Gastroesophageal sphincter (tissue), 4 donors: ENCODE measurements at regions not wholly inside any gene's neighbourhood (a gene's known extent, or its start where the extent isn't known, plus 50 kb on each side); places are given as distances from the start of the nearest gene placed in this dataset.

ENCODE experiments used
- ATAC-seq: fragments of 150-250 bp; one replicate; pipeline ENCODE4 v1.9.1; 2016; ENCODE audit warnings: mild to moderate bottlenecking, moderate library complexity
- H3K27ac ChIP-seq, 4 donors: fragments of 200-600 bp; sonication (generic) in 3 of 4; 1 replicate in 3 of 4; 2 replicates in 1 of 4; pipeline ENCODE4 v1.5.1; 2016 to 2019
- H3K27me3 ChIP-seq: fragments of 200-600 bp; sonication (generic); one replicate; pipeline ENCODE4 v1.5.1; 2019
- H3K36me3 ChIP-seq, 2 donors: fragments of 200-600 bp; sonication (generic); one replicate each; pipeline ENCODE4 v1.5.1; 2019; ENCODE audit warnings: control low read depth in 1 of 2
- H3K4me1 ChIP-seq, 3 donors: fragments of 200-600 bp; sonication (generic); 1 replicate in 2 of 3; 2 replicates in 1 of 3; pipeline ENCODE4 v1.5.1; 2016 to 2019; ENCODE audit warnings: control low read depth in 2 of 3
- H3K4me3 ChIP-seq, 2 donors: fragments of 200-600 bp; sonication (generic); one replicate each; pipeline ENCODE4 v1.5.1; 2019; ENCODE audit warnings: mild to moderate bottlenecking in 1 of 2, moderate library complexity in 1 of 2
- H3K9me3 ChIP-seq, 3 donors: fragments of 200-600 bp; sonication (generic); one replicate each; pipeline ENCODE4 v1.5.1; 2017 to 2019; ENCODE audit warnings: control low read depth in 2 of 3
- EP300 ChIP-seq: sonication (generic); formaldehyde crosslinking; IDR thresholded peaks from one replicate; pipeline ENCODE4 v1.6.1; 2017; ENCODE audit warnings: antibody characterized with exemption, mild to moderate bottlenecking
- POLR2A ChIP-seq, 2 donors: fragments of 450-650 bp; IDR thresholded peaks; one replicate each; pipeline ENCODE4 v1.6.1; 2017; ENCODE audit warnings: antibody characterized with exemption in 2 of 2, mild to moderate bottlenecking in 2 of 2, moderate library complexity in 1 of 2
- POLR2AphosphoS5 ChIP-seq: sonication (generic); formaldehyde crosslinking; IDR thresholded peaks from one replicate; pipeline ENCODE4 v1.6.1; 2017; ENCODE audit warnings: antibody characterized with exemption
- WGBS, 2 donors: methylation state at CpG; one replicate each; pipeline ENCODE4 v1.1.5; 2018; ENCODE audit warnings: low coverage in 1 of 2; 5-methylcytosine and 5-hydroxymethylcytosine counted together
- TF ChIP-seq, protein P1 (sequence below), 4 experiments: fragments of 200-600 bp in 2 of 4; fragments of 450-650 bp in 2 of 4; sonication (generic) in 1 of 4; IDR thresholded peaks; one replicate each; pipeline ENCODE4 v1.5.1; 2017 to 2019; ENCODE audit warnings: antibody characterized with exemption in 4 of 4, mild to moderate bottlenecking in 2 of 4, moderate library complexity in 2 of 4

DNA sequence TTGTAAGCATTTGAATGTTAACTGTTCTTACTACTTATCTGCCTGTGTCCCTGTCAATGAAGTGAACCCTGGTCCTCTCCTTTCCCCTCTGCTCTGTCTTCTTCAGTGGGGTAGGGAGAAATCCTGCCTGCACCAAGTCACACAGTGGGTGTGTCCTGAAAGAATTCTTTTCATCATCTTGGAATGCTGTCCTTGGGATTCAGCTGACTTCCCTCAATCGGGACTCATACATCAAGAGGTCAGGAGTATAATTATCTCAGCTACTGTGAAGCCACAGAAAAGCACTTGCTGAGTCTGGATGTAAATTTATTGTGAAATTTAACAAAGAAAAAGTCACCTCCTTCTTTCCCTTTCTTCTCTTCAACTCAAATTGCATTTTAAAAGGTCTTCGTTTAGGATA, 328.5 kb downstream of the SOX4 start:
- 60 to 72% methylated on average over 2 of the region's 2 CpGs for WGBS, 2 donors
- Histone ChIP-seq H3K36me3 (no peaks in the 10 kb centered on the region), H3K27ac (no peak overlapping the region), H3K27me3 (no peaks in the 10 kb centered on the region), H3K4me3 (no peak overlapping the region), H3K4me1 (no peaks in the 10 kb centered on the region), H3K9me3 (no peaks in the 10 kb centered on the region)
- no peak for TF ChIP-seq EP300
- ATAC-seq: no peak

DNA sequence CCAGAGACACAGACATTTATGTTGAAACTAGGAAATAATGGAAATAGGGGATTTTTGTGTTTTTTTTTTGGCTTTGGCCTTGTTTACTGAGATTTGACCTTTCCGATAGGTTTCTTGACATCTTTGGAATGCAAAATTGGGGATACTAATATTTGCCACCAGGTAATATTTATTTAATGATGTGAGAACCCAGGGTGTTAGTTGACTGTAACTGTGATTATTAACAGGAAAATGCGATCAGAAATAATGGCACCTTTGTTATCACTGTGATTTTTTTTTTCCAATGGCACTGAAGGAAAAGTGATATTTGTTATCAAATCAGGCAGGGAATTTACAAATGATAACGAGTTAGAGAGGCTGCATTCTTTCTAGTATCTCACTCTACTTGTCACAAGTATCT, 330.5 kb downstream of the SOX4 start:
- no peak for ATAC-seq
- WGBS, 2 donors: 87 to 90% methylated on average over 3 of the region's 3 CpGs

DNA sequence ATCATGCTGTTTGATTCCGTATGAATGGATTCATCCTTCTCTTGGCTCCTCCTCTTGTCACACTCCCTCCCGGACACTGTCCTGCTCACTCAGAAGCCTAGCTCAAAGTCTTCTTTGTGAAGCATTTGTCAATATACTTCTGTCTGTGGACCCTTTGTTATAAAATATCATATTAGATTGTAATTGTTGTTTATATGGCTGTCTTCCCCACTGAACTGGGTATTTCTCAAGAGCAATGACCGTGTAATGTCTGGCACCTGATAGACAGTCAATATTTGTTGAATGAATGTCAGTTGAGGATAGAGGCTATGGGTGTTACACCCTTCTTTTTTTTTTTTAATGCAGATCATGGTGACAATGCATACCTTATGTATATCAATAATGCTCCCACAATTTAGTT, 335.3 kb downstream of the SOX4 start:
- Histone ChIP-seq H3K27me3 (no peaks in the 10 kb centered on the region), H3K9me3 (peaks cover 0 to 9% (median 0%) of the 10 kb centered on the region in 3 donors), H3K4me3 (no peak overlapping the region), H3K4me1 (no peaks in the 10 kb centered on the region), H3K36me3 (no peaks in the 10 kb centered on the region), H3K27ac (no peak overlapping the region)
- TF ChIP-seq, protein P1, sequence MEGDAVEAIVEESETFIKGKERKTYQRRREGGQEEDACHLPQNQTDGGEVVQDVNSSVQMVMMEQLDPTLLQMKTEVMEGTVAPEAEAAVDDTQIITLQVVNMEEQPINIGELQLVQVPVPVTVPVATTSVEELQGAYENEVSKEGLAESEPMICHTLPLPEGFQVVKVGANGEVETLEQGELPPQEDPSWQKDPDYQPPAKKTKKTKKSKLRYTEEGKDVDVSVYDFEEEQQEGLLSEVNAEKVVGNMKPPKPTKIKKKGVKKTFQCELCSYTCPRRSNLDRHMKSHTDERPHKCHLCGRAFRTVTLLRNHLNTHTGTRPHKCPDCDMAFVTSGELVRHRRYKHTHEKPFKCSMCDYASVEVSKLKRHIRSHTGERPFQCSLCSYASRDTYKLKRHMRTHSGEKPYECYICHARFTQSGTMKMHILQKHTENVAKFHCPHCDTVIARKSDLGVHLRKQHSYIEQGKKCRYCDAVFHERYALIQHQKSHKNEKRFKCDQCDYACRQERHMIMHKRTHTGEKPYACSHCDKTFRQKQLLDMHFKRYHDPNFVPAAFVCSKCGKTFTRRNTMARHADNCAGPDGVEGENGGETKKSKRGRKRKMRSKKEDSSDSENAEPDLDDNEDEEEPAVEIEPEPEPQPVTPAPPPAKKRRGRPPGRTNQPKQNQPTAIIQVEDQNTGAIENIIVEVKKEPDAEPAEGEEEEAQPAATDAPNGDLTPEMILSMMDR (IDR thresholded peaks at IDR 0.05): no peak
- no peak for TF ChIP-seq POLR2AphosphoS5
- no peak for TF ChIP-seq POLR2A (IDR thresholded peaks at IDR 0.05)
- no peak for TF ChIP-seq EP300
- WGBS, 2 donors: 75 to 76% methylated on average over 3 of the region's 3 CpGs
- ATAC-seq: no peak

More for the DNA sequence above, 330.5 kb downstream of the SOX4 start:
- no peak overlapping the region for H3K4me3 ChIP-seq
- TF ChIP-seq POLR2A (IDR thresholded peaks at IDR 0.05): no peak
- no peak for TF ChIP-seq EP300
- TF ChIP-seq POLR2AphosphoS5: no peak
- TF ChIP-seq, protein P1 (IDR thresholded peaks at IDR 0.05): no peak
- H3K27ac ChIP-seq: no peak overlapping the region
- no peaks in the 10 kb centered on the region for H3K4me1 ChIP-seq
- no peaks in the 10 kb centered on the region for H3K36me3 ChIP-seq
- no peaks in the 10 kb centered on the region for H3K9me3 ChIP-seq
- no peaks in the 10 kb centered on the region for H3K27me3 ChIP-seq

DNA sequence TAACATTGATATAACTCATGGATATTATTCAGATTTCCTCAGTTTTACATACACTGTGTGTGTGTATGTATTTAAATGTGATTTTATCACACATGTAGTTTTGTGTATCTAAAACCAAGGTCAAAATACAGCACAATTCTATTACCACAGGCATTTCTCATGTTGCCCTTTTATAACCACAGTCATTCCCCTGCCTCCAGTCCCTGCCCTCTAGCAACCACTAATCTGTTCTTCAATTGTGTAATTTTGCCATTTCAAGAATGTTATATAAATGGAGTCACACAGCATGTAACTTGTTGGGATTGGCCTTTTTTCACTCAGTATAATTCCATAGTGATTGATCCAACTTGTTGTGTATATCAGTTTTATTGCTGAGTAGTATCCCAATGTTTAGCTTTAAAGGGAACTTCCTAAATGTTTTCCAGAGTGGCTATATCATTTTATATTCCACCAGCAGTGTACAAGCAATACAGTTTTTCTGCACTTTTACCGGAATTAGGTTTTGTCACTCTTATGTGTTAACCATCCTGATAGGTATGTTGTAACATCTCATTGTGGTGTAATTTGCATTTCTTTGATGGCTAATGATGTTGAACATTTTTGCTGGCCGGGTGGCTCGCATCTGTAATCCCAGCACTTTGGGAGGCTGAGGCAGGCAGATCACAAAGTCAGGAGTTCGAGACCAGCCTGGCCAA, 338.2 kb downstream of the SOX4 start:
- no peak overlapping the region for H3K4me3 ChIP-seq
- ATAC-seq: no peak
- H3K4me1 ChIP-seq: no peaks in the 10 kb centered on the region
- H3K36me3 ChIP-seq: no peaks in the 10 kb centered on the region
- TF ChIP-seq POLR2AphosphoS5 (no peak), EP300 (no peak), POLR2A (IDR thresholded peaks at IDR 0.05) (no peak)
- TF ChIP-seq, protein P1 (IDR thresholded peaks at IDR 0.05): no peak
- WGBS, 2 donors: 91 to 100% methylated on average over 1 to 4 of the region's 4 CpGs
- no peak overlapping the region for H3K27ac ChIP-seq
- peaks cover 0 to 9% (median 0%) of the 10 kb centered on the region in 3 donors for H3K9me3 ChIP-seq
- no peaks in the 10 kb centered on the region for H3K27me3 ChIP-seq

DNA sequence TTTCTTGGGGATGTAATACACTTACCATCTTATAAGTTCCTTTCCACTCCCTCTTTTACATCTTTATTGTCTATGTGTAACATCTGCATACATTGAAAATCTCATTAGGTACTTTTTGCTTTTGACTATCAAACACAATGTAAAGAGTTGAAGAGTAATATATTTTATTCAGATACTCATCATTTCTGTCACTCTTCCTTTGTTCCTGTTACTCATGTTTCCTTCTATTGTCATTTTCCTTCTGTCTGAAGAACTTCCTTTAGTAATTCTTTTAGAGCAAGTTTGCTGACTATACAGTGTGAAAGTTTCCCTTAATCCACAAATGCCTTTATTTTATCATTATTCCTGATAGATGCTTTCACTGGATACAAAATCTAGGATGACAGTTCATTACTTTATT, 339.8 kb downstream of the SOX4 start:
- H3K36me3 ChIP-seq: no peaks in the 10 kb centered on the region
- ATAC-seq: no peak
- TF ChIP-seq, protein P1 (IDR thresholded peaks at IDR 0.05): no peak
- no peak for TF ChIP-seq POLR2A (IDR thresholded peaks at IDR 0.05)
- TF ChIP-seq POLR2AphosphoS5: no peak
- TF ChIP-seq EP300: no peak
- H3K4me1 ChIP-seq: no peaks in the 10 kb centered on the region
- H3K9me3 ChIP-seq: peaks cover 0 to 9% (median 0%) of the 10 kb centered on the region in 3 donors
- no peaks in the 10 kb centered on the region for H3K27me3 ChIP-seq
- no peak overlapping the region for H3K27ac ChIP-seq
- H3K4me3 ChIP-seq: no peak overlapping the region
